GM23248 (cell line): ENCODE measurements at regions not wholly inside any gene's neighbourhood (a gene's known extent, or its start where the extent isn't known, plus 50 kb on each side); places are given as distances from the start of the nearest gene placed in this dataset.
A peak's percentile ranks its signal among the peaks of the same experiment; 100 is the strongest.

Source experiments
- DNase-seq: peaks from one replicate; pipeline ENCODE4 v3.0.0-alpha.2; 2015
- H2AFZ ChIP-seq: fragments of 200-600 bp; sonication (generic); 2 replicates; pipeline ENCODE4 v1.6.1; 2016; ENCODE audit warnings: antibody characterized with exemption
- H3F3A ChIP-seq: fragments of 200-600 bp; sonication (generic); 2 replicates; pipeline ENCODE4 v1.6.1; 2016; ENCODE audit warnings: mild to moderate bottlenecking, antibody characterized with exemption, mixed run types; ENCODE audit not compliant: insufficient read depth
- H3K27ac ChIP-seq: fragments of 200-600 bp; sonication (generic); 2 replicates; pipeline ENCODE4 v1.5.1; 2016; ENCODE audit warnings: mild to moderate bottlenecking
- H3K27me3 ChIP-seq: fragments of 200-600 bp; sonication (generic); replicated peaks from 2 replicates; pipeline ENCODE4 v1.6.1; 2016; ENCODE audit warnings: mild to moderate bottlenecking; ENCODE audit not compliant: insufficient read depth
- H3K36me3 ChIP-seq: fragments of 200-600 bp; sonication (generic); 2 replicates; pipeline ENCODE4 v1.6.1; 2016; ENCODE audit warnings: low read depth, mild to moderate bottlenecking
- H3K4me1 ChIP-seq: fragments of 200-600 bp; sonication (generic); 2 replicates; pipeline ENCODE4 v1.6.1; 2016; ENCODE audit warnings: mild to moderate bottlenecking; ENCODE audit not compliant: insufficient read depth
- H3K4me2 ChIP-seq: fragments of 200-600 bp; sonication (generic); one replicate; pipeline ENCODE4 v1.6.1; 2016; ENCODE audit warnings: mild to moderate bottlenecking; ENCODE audit not compliant: unreplicated experiment
- H3K4me3 ChIP-seq: fragments of 200-600 bp; sonication (generic); 2 replicates; pipeline ENCODE4 v1.5.1; 2016; ENCODE audit warnings: mild to moderate bottlenecking
- H3K79me2 ChIP-seq: fragments of 200-600 bp; sonication (generic); 2 replicates; pipeline ENCODE4 v1.6.1; 2016; ENCODE audit warnings: mild to moderate bottlenecking; ENCODE audit not compliant: insufficient read depth
- H3K9ac ChIP-seq: fragments of 200-600 bp; sonication (generic); 2 replicates; pipeline ENCODE4 v1.6.1; 2016; ENCODE audit warnings: mild to moderate bottlenecking
- H3K9me2 ChIP-seq: fragments of 200-600 bp; sonication (generic); 2 replicates; pipeline ENCODE4 v1.6.1; 2016; ENCODE audit warnings: mixed run types, mild to moderate bottlenecking, moderate library complexity; ENCODE audit not compliant: insufficient read depth
- H3K9me3 ChIP-seq: fragments of 200-600 bp; sonication (generic); one replicate; pipeline ENCODE4 v1.6.1; 2017; ENCODE audit warnings: low read depth
- H4K20me1 ChIP-seq: fragments of 200-600 bp; sonication (generic); 2 replicates; pipeline ENCODE4 v1.6.0; 2016; ENCODE audit not compliant: insufficient read depth
- EZH2 ChIP-seq: fragments of 200-600 bp; sonication (generic); IDR thresholded peaks from 2 replicates; pipeline ENCODE4 v1.6.1; 2018; ENCODE audit warnings: antibody characterized with exemption, mild to moderate bottlenecking; ENCODE audit not compliant: insufficient read depth, poor library complexity, severe bottlenecking
- EZH2phosphoT487 ChIP-seq: fragments of 200-600 bp; sonication (generic); IDR thresholded peaks from 2 replicates; pipeline ENCODE4 v1.6.1; 2018; ENCODE audit warnings: antibody characterized with exemption, moderate library complexity, mild to moderate bottlenecking, low read depth; ENCODE audit not compliant: insufficient read depth
- WGBS, 2 experiments: methylation state at CpG; one replicate each; pipeline ENCODE4 v1.1.6; 2015 to 2017; ENCODE audit warnings: low lambda C conversion rate in 2 of 2, low coverage in 1 of 2; ENCODE audit errors: missing lambda C conversion rate in 2 of 2; 5-methylcytosine and 5-hydroxymethylcytosine counted together
- in situ Hi-C: fragments of 300-500 bp; cut with MboI; formaldehyde crosslinking; loops from 2 replicates; pipeline ENCODE4 v1.15.0; 2020

DNA sequence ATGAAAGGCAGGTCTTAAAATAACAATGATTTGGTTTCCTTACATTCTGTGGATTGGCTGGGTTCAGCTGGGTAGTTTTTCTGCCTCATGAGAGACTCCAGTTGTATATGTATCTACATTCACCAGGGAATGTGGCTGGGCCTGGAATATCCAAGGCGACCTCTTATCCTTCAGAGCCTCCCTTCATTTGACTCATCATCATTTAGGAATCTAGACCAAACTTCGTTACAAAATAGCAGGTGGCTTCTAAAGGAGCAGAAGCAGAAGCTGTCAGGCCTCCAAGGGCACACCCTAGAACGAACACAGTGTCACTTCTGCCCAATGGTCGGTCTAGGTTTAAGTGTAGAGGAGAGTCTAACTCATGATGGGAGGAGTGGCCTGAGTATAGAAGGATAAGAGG lies 204.2 kb downstream of the EN1 start:
- H4K20me1 ChIP-seq = no peaks in the 10 kb centered on the region
- H3K9me2 ChIP-seq = no peaks in the 10 kb centered on the region
- H3K36me3 ChIP-seq = no peaks in the 10 kb centered on the region
- no peak overlapping the region for H3K27ac ChIP-seq
- no peak overlapping the region for H3K4me3 ChIP-seq
- H3K9me3 ChIP-seq = no peaks in the 10 kb centered on the region
- no peaks in the 10 kb centered on the region for H3K79me2 ChIP-seq
- H3K4me1 ChIP-seq = peaks cover 16% of the 10 kb centered on the region
- no peak overlapping the region for H3K4me2 ChIP-seq
- in situ Hi-C loops = no loop called here
- H3F3A ChIP-seq = peaks cover 11% of the 10 kb centered on the region; the same call in 1 of the 2 replicates
- H2AFZ ChIP-seq = no peak overlapping the region
- no peak for TF ChIP-seq EZH2
- TF ChIP-seq EZH2phosphoT487 = no peak
- no peak overlapping the region for H3K9ac ChIP-seq
- no peak for DNase-seq
- H3K27me3 ChIP-seq = no peaks in the 10 kb centered on the region
- 81 to 89% methylated on average over 4 of the region's 4 CpGs for WGBS, 2 experiments

DNA sequence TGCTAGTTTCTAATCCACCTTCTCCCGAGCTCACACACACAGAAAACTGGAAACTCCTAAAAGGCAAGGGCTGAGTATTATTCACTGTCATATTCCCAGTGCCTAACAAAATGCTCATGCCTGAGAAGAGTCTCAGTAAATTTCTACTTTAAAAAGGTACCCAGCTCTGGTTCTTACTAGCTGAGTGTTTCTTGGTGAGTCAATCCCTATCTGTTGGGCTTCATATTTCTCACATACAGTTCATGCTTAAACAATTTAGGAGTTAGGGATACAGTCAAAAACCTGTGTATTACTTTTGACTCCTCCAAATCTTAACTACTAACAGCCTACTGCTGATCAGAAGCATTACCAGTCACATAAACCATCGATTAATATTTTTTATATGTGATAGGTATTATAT lies 204.9 kb downstream of the EN1 start:
- in situ Hi-C loops = no loop called here
- Histone ChIP-seq H3K79me2 (no peaks in the 10 kb centered on the region), H3K4me2 (no peak overlapping the region), H3K4me1 (peaks cover 16% of the 10 kb centered on the region), H2AFZ (no peak overlapping the region), H3K9ac (no peak overlapping the region), H3K27me3 (no peaks in the 10 kb centered on the region), H3K9me3 (no peaks in the 10 kb centered on the region), H3K36me3 (no peaks in the 10 kb centered on the region), H3K27ac (no peak overlapping the region), H3K4me3 (no peak overlapping the region), H4K20me1 (no peaks in the 10 kb centered on the region), H3F3A (peaks cover 11% of the 10 kb centered on the region; the same call in 1 of the 2 replicates), H3K9me2 (no peaks in the 10 kb centered on the region)
- 75 to 96% methylated on average over 2 of the region's 2 CpGs for WGBS, 2 experiments
- TF ChIP-seq EZH2 = no peak
- DNase-seq = peak; percentile 55

DNA sequence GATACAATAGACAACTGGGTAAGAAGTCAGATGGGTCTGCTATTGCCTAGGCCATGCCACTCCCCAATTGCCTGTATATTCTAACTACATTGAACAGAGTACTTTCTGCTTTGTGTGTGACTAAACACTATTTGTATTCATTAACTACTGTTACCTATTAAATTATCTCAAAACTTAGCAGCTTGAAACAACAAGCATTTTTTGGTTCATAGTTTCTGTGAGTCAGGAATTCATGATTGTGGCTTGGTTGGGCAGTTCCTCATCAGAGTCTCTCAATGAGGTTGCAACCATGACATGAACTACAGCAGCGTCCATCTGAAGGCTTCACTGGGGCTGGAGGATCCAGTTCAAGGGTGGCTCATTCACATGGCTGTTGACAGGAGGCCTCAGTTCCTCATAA lies 205.7 kb downstream of the EN1 start:
- peak; percentile 28 for DNase-seq
- H3K4me3 ChIP-seq = no peak overlapping the region
- no peak for TF ChIP-seq EZH2phosphoT487
- TF ChIP-seq EZH2 = no peak
- no peak overlapping the region for H3K27ac ChIP-seq
- H3K4me1 ChIP-seq = peaks cover 16% of the 10 kb centered on the region
- no peaks in the 10 kb centered on the region for H3K27me3 ChIP-seq
- no peak overlapping the region for H3K4me2 ChIP-seq
- H3K36me3 ChIP-seq = no peaks in the 10 kb centered on the region
- H4K20me1 ChIP-seq = no peaks in the 10 kb centered on the region
- peaks cover 11% of the 10 kb centered on the region; the same call in 1 of the 2 replicates for H3F3A ChIP-seq
- no peaks in the 10 kb centered on the region for H3K9me3 ChIP-seq
- H3K79me2 ChIP-seq = no peaks in the 10 kb centered on the region
- 35 to 59% methylated on average over 1 of the region's 1 CpG for WGBS, 2 experiments
- H3K9me2 ChIP-seq = no peaks in the 10 kb centered on the region
- no peak overlapping the region for H3K9ac ChIP-seq
- H2AFZ ChIP-seq = no peak overlapping the region
- in situ Hi-C loops = no loop called here

DNA sequence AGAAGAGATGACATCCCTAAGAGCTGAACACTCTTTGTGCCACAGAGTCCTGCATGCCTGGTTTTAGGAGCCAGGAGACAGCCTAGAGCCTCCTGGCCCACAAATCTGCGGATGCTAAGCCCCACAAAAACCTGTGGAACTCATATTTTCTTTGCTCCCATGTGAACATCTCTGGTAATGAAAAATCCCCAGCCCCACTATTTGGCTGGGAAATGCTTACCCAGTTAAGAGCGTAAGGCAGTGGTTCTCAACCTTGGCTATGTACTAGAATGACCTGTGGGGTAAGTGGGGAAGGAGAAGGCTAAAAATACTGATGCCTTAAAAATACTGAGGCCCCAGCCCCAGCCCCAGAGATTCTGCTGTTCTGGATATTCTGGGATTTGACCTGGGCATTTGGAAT lies 208.1 kb downstream of the EN1 start:
- Histone ChIP-seq H3K9me2 (no peaks in the 10 kb centered on the region), H3K79me2 (no peaks in the 10 kb centered on the region), H3K27ac (no peak overlapping the region), H3K9me3 (no peaks in the 10 kb centered on the region), H2AFZ (no peak overlapping the region), H4K20me1 (no peaks in the 10 kb centered on the region), H3K27me3 (no peaks in the 10 kb centered on the region), H3K9ac (no peak overlapping the region), H3K36me3 (no peaks in the 10 kb centered on the region), H3K4me1 (peaks cover 16% of the 10 kb centered on the region), H3K4me2 (no peak overlapping the region), H3K4me3 (no peak overlapping the region), H3F3A (peaks cover 11% of the 10 kb centered on the region; the same call in 1 of the 2 replicates)
- DNase-seq = no peak
- in situ Hi-C loops = no loop called here
- TF ChIP-seq EZH2phosphoT487 (no peak), EZH2 (no peak)
- 77 to 81% methylated on average over 2 of the region's 2 CpGs for whole genome bisulfite sequencing, 2 experiments

DNA sequence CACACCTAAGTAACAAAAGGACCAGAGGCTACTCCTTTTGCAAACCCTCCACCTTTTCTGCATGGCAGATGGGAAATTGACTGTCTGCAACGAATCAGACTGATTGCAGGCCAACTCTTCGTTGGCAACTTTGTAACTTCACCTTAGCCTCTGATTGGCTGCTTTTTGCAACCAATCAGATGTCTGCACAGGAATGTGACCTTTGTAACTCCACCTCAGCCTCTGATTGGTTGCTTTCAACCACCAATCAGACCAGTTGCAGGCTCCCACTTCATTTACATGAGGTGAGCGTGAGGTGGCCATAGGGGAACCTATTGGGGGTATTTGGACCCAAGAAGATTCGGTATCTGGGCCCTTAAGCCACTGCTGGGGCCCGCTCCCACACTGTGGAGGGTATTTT lies 209.0 kb downstream of the EN1 start:
- Histone ChIP-seq H3F3A (peaks cover 11% of the 10 kb centered on the region; the same call in 1 of the 2 replicates), H3K27ac (no peak overlapping the region), H2AFZ (no peak overlapping the region), H3K4me1 (peaks cover 16% of the 10 kb centered on the region), H3K36me3 (no peaks in the 10 kb centered on the region), H3K9me2 (no peaks in the 10 kb centered on the region), H3K9me3 (no peaks in the 10 kb centered on the region), H3K4me2 (no peak overlapping the region), H3K9ac (no peak overlapping the region), H3K79me2 (no peaks in the 10 kb centered on the region), H4K20me1 (no peaks in the 10 kb centered on the region), H3K27me3 (no peaks in the 10 kb centered on the region), H3K4me3 (no peak overlapping the region)
- WGBS, 2 experiments = 75 to 83% methylated on average over 5 of the region's 5 CpGs
- no peak for DNase-seq
- in situ Hi-C loops = no loop called here
- TF ChIP-seq EZH2phosphoT487 (no peak), EZH2 (no peak)
